GM21381 (cell line): ENCODE measurements at regions not wholly inside any gene's neighbourhood (a gene's known extent, or its start where the extent isn't known, plus 50 kb on each side); places are given as distances from the start of the nearest gene placed in this dataset.

ENCODE experiments used
- ATAC-seq: cut with Tn5 transposase; IDR thresholded peaks from one replicate; pipeline ENCODE4 v1.9.1; 2021; ENCODE audit warnings: mild to moderate bottlenecking, moderate library complexity; ENCODE audit not compliant: unreplicated experiment

DNA sequence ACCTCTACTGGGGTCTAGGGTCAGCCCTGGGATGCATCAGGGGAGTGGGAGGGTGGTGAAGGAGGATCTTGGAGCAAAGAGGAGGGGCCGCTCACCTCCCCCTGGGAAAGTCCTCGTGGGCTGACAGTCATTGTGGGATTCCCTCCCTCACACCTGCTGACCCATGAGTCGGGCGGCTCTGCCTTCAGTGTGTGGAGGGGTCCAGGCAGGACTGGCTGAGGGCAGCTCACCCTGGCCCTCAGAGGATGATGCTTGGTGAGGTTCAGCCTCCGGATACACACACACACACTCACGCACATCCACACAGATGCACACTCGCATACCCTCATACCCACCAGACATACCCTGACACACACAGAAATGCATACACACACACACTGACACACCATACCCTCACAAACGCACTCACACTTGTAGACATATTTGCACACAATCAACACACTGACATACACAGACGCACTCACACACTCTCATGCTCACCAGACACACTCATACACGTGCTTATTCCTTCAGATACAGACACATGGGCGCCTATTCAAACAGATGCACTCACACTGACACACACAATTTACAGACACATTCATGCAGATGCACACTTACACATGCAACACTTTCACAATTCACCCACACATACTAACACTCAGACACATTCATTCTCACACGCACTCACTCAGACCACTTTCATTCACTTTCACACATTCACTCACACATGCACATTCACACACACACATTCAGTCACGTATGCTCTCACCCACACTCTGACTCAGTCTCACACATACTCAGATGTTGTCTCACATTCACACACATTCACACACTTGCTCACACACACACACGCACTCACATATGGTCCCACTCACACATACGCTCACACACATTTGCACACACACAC lies 105.1 kb upstream of the RPL38 start:
- ATAC-seq: no peak

DNA sequence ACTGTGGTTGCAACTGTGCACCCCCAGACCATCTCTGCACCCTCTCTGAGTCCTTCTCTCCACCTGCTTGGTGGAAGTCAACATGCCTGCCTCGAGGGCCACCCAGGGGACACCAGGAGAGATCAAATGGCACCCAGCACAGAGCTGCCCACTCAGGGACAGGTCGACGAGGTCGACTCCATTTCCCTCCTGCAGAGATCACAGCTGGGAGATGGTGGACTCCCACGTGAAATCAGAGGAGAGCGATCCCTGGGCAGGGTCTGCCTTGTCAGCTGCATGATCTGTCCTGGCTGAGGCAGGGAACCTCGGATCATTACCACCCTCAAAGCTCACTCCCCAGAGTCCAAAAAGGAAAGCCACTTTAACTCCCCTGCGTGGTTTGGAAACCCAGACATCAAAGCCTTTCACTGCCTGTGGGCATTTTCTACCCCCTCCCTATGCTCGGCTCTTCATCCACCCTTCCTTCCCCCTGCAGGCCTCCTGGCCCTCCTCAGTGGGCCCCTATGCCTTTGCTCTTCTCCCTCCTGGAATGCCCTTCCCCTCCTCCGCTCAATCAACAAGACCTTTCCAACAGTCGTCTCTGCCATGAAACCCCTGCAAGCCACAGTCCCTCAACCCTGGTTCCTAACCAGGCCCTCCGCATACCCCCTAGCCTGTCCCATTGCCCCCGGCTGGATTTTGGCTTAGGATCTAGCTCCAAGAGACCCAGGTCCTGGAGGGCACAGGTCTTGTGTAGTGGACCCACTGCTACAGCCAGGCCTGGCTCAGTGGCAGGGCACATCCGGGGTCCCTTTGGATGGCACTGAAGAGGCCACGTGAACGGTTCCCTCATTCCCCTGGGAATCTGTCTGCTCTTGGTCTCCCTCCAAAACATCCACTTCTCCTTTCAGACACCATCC lies 103.8 kb upstream of the RPL38 start:
- ATAC-seq: no peak

DNA sequence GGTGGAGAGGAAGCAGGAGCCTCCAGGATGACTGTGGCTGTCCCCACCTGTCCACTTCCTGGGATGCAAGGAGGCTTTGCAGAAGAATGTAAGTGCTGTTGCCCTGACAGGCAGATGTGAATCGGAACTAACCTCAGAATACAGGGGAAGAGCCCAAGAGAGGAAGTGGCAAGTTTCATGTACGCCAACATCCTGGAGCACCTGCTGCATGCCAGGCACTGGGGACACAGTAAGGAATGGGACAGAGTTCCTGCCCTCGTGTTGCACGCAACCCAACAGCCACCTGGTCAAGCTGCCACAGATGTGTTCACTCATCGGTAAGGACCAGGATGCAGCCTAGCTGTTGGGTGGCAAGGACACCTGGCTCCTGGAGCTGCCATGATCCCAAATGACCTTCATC lies 98.6 kb upstream of the RPL38 start:
- no peak for ATAC-seq

DNA sequence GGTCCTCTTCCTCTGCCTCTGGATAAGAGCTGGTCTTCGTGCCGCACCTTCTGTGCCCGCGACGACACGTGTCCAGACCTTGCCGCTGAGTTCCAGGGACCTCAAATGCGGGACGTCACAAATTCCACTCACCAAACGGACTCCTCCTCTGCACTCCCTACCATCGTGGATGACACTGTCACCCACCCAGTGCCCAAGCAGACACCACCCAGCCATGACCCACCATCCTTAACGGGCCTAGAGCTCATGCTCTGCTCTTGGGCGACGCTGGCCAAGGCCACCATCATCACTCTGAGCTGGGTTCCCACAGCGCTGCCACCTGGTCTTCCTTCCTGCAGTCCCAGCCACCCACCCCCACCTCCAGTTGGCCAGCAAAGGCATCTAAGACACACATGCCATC lies 96.4 kb upstream of the RPL38 start:
- ATAC-seq: no peak

DNA sequence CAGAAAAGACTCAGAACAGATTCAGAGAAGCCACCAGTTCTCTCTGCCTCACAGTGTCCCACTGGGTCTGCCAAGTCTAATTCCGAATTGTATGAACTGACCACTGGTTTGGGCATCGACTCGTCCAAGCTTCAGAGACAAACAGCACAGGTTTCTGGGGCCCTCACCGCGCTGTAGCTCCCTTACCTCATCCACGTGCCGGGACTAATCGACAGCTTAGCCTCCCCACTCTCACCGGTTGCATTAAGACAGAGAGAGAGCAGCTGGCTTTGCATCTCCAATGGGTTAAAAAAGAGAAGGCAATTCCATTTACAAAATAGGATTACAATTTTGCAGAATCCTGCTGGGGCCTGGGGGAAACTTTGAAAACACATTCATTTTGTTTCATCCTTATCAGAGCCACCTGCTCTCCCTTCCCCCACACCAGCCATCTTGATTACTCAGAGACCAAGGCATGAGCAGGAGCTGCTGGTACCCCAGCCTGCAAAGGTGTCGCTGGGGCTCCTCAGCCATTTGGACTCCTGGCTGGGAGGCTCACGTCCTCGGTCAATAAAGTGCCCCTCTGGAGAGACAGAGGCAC lies 95.3 kb upstream of the RPL38 start:
- no peak for ATAC-seq

DNA sequence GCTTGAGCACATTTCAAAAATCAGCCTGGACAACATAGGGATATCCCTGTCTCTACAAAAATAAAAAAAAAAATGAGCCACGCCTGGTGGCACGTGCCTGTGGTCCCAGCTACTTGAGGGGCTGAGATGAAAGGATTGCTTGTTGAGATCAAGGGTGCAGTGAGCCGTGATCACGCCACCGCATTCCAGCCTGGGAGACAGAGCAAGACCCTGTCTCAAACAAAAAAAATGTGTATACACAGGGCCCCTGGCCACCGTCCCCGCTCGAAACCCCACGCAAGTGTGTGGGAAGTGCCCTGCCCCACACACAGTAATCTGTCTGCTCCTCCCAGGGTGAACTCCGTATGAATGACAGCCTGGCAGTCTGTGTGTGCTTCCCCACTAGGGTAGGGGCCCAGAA lies 93.0 kb upstream of the RPL38 start:
- no peak for ATAC-seq

DNA sequence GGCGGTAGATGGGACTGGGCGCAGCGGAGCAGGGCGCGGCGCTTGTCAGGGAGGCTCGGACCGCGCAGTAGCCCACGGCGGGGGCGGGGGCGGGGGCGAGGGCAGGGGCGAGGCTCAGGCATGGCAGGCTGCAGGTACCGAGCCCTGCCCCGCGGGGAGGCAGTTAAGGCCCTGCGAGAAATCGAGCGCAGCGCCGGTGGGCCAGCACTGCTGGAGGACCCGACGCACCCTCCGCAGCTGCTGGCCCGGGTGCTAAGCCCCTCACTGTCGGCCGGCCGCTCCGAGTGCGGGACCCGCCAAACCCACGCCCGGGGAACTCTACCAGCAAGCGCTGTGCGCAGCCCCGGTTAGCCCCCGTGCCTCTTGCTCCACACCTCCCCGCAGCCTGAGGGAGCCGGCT lies 90.2 kb upstream of the RPL38 start:
- ATAC-seq: no peak

DNA sequence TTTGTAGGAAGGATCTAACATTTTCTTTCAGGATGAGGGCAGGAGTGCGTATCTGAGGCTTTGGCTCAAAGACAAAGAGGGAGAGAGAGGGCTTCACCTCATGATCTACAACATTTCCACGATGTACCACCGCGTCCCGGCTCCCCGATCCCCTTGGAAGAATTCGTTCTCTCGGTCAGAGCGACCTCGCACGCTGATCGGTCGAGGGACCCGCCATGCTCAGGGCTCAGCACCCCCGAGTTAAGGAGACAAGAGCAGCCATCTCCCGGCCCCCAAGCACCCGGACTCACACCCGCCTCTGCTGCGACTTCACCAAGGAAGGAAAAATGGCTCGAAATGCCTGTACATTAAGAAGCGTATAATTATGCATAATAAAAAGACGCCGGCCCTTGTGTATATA lies 89.5 kb upstream of the RPL38 start:
- ATAC-seq: no peak

DNA sequence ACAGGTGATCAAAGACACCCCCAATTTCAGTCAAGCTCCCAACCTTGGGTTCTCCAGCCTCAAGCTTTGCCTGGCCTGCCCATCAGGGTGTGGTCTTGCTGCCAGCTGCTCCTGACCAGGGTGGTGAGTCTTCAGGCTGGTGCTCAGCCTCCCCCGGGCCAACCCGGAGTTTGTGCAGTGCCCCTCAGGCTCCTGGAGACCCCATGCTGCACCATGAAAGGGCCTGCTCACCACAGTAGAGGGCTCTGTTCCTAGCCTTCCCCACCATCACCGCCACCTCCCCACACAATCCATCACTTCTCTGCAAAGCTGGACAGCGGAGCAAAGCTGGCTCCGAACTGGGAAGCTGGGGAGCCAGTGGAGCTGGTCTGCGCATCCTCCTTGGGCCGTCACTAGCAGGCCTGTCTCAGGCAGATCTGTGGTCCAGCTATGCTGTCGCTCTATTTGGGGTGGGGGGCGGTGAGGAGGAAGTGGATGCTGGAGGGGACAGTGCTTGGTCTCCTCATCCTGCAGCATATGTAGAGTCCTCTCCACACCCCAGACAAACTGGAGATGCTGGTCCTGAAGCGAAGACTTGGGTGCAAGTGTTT lies 88.5 kb upstream of the RPL38 start:
- ATAC-seq: no peak

DNA sequence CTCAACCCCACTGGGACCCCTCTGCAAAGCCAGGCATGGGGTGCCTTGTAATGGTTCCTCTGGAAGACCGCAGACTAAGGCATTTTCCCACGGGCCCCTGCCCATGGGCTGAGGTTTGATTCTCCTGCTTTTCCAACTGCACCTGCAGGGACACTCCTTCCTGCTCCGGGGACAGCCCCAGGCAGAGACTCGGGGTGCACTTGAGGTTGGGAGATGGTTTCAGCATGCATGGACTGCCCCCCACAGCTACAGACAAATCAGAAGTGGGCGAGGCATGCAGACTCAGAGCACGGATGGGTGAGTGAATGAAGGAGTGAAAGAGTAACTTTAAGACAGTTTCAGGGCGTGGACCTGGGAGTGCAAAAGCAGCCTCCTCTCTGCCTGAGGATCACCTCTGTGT lies 87.9 kb upstream of the RPL38 start:
- ATAC-seq: no peak

DNA sequence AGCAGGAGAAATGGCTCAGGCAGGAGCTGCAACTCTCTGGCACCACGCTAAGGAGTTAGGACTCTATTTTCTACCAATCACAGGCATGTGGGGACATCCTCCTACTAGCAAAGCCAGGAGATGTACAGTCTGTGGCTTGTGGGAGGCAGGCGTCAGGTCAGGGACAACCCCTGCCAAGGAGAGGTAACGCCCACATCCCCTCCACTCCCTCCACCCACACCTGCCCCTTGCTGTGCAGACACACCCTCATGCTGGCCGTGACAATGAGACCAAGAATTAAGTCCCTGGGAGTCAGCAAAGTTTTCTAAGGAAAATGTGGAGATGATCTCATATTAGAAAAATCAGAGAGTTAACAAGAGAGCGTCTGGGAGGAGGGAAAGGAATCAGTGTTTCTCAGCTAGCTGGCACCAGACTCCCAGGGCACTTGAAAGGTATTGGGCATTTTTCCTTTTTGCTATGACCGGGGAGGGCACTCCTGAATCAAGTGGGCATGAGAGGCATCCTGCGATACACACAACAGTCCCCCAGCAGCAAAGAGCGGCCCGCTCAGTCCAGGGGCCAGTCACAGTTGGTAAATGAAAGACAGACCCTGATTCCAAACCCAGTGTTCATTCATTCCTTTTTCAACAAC lies 87.3 kb upstream of the RPL38 start:
- ATAC-seq: no peak

DNA sequence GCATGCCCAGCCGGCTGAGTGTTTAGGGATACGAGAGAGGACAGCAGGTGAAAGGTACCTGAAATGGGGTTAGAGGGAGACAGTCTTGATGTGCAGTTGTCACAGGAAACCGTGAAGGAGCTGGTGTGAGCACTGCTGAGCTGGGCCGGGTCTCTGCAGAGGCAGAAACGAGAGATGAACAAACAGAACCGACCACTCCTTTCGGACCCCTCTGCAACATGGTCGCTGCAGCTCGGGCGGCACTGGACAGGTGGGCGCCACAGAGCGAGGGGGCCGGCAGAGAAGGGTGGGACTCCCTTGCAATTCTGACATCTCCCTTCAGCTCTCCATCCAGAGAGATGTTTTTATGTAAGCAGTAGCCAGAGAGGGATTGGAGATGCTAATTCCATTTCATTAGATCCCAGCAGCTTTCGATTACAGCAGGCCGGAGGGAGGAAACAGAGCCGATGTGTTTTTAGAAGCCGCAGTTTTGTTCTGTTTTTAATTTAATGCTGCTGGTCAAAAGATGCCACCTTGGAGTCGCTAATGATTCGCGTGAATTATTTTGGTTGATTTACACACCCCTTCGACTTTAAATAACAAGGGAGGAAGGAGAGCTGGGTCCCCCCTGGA lies 86.3 kb upstream of the RPL38 start:
- ATAC-seq: no peak

DNA sequence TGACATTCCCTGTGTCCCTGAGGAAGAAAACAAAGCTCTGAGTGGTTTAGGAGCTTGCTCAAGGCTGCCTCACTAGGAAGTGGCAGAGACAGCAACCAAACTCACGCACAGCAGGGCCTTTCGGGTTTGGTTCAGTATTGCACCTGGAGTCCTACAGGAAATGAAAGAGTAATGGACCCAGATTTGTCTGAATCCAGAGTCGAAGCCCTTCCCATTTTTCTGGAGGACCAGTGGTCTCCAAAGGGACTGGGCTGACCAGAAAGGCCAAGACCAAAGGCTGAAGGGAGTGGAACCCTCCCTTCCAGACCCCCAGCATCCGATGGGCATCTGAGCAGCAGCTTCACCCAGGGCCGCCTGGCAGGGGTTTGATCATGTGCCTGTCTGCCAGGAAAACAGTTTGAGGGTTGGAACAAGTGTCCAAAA lies 85.5 kb upstream of the RPL38 start:
- ATAC-seq: no peak

DNA sequence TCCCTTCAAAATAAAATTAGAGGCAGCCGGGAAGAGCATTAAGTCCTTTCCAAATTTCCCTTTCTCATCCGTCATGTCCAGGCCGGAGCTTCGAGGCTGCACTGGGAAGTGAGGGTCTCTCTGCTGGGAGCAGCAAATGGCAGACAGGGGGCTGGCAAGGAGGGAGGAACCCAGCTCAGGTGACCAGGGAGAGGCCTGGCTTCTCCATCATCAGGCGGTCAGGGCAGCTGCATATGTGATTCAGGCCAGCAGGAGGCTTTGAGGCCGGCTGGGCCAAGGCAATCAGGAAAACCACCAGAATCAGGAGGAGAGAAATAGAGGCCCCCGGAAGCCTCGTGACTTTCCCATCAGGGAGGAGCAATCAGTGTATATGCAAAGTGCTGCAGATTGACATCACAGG lies 85.0 kb upstream of the RPL38 start:
- ATAC-seq: no peak

DNA sequence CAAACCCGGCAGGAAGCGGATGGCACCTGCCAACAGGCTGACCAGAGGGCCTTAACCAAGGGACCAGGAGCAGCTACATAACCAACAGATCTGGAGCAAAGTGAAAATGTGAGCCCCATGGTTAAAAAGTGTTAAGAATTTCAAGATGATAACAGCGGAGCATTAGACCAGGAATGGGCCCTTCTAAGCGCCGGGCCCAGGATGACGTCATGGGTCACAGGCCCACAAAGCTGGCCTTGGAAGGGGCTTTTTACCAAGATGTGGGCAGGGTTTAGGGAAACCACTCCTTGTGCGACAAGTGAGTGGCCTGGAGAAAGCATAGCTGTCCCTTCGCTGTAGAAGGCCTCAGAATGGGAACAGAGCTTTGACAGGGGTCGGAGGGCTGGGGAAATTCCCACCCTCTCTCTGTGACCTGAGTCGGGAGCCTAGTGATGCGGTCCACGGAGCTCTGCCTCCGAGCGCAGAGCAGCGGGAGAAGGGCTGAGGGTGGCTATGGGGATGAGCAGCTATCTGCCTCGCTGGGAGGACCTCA lies 84.4 kb upstream of the RPL38 start:
- ATAC-seq: no peak

DNA sequence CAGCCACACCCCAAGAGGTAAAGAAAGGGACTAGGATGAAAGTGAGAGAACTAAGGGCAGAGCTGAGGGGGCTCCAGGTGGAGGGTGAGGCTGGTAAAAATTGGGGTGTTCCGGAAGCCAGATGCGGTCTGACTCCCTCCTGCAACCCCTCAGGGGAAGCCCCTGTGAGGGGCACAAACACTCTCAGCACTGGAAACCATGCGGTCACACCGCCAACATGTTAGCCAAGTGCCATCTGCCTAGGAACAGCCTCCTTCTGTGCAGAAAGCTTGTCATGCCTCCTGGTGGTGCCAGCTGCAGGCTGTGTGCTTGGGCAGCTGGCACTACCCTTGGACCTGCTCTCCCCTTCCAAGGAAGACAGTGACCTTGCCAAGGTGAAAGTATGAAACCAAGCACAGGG lies 83.5 kb upstream of the RPL38 start:
- no peak for ATAC-seq

DNA sequence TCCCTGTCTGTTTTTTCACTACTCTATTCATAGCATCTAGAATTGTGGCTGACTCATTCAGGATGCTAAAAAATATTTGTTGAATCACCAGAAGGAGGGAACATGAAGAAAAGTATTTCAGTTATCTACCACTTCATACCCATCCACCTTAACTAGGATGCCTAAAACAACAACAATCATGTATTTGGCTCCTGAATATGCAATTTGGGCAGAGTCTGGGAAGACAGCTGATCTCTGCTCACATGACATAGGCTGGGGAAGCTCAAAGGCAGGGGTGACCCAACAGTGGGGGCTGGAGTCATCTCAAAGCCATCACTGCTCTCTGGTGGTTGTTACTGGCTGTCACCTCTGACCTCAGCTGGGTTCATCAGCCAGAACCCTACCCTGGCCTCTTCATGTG lies 80.1 kb upstream of the RPL38 start:
- no peak for ATAC-seq

DNA sequence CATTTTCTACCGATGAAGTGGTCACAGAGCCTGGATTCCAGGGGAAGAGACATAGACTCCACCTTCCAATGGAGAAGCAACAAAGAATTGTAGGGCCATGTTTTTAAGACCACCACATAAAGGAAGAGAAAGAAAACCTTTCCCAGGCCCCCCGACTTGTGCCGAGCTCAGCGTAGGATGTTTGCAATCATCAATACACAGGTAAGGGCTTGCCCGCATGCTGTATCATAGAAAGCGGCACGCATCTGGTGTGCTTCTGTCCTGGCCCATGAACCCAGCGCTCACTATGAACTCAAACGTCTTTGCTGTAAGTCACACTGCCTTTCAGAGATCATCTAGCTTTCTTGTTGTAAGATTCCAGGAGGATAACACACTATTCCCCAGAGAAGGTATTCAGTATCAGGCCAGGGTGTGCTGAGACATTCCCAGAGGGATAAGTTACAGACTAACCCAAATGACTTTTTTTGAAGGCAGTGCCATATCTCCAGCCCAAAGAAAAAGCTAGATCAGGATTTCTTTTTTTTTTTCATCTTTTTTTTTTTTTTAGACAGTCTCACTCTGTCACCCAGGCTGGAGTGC lies 79.5 kb upstream of the RPL38 start:
- ATAC-seq: no peak

DNA sequence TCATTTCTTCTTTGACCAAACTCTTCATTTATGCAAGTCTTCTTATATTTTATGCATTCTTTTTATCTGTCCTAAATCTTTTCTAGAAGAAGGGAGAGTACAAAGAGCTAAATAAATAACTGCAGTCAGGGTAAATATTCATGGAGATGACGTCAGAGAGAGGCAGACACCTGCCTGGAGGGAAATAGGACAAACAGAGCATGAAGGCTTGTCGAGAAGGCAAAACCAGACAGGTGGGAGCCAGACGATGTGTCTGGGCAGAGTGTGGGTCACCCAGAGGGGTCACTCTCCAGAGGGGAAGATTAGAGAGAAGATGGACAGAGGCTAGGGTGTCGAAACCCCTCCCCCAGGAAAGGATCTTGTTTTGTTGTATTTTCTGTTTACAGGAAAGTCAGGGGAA lies 78.3 kb upstream of the RPL38 start:
- no peak for ATAC-seq
